ENCODE measurements at regions not wholly inside any gene's neighbourhood (a gene's known extent, or its start where the extent isn't known, plus 50 kb on each side); places are given as distances from the start of the nearest gene placed in this dataset.

DNA sequence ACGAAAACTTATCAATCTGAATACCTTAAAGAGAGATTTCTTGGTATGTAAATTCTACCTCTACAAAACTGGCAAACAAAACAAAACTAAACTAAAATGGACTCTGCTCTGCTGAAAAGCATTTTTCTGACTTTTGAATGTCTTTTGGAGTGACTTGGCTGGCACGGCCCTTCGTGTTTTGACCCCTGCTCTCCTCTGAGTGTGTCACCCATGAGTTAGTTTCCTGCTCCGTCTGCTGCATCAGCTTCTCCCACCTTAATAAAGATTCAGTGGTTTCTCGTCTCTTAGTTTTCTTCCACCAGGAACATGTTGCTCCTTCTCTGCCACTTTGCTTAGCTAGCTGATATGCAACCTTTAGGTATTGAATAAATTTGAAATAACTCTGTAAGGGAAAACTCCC lies 1084.0 kb upstream of the CDH18 start:
- Histone ChIP-seq H3K4me3 (no peak overlapping the region), H3K4me1 (no peaks in the 10 kb centered on the region), H3K27me3 (no peaks in the 10 kb centered on the region), H3K9me3 (peaks cover 0 to 4% (median 0%) of the 10 kb centered on the region in 4 donors), H3K36me3 (no peaks in the 10 kb centered on the region), H3K27ac (no peak overlapping the region)
- intact Hi-C loops (cut with DNase I; ENCODE audit: low total_unique reads), result no loop called here
- WGBS, 5 donors, result 73 to 83% (median 79%) methylated on average over 5 of the region's 5 CpGs
- TF ChIP-seq POLR2AphosphoS5 (IDR thresholded peaks at IDR 0.05) (no peak), EP300 (IDR thresholded peaks at IDR 0.05) (no peak)
- DNase-seq, result no peak

DNA sequence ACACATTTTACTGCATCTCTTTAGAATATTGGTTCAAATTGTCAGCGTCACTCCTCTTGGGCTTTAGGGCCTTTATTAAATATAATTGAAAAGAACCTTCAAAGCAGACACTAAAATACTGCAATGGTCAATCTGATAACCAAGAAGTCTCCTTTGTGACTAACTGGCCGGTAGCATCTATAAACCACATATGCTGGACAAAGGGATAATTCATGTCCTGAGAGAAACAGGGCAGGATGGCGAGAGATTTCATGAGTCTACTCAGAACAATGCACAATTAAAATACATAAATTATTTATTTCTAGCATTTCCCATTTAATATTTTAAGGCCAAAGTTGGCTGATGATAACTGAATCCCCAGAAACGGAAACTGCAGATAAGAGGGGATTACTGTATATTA lies 1083.4 kb upstream of the CDH18 start:
- Histone ChIP-seq H3K27me3 (no peaks in the 10 kb centered on the region), H3K36me3 (no peaks in the 10 kb centered on the region), H3K4me3 (no peak overlapping the region), H3K9me3 (peaks cover 0 to 4% (median 0%) of the 10 kb centered on the region in 4 donors), H3K4me1 (no peaks in the 10 kb centered on the region), H3K27ac (no peak overlapping the region)
- TF ChIP-seq POLR2A (IDR thresholded peaks at IDR 0.05) (no peak), POLR2AphosphoS5 (IDR thresholded peaks at IDR 0.05) (no peak), EP300 (IDR thresholded peaks at IDR 0.05) (no peak)
- TF ChIP-seq, protein P1, sequence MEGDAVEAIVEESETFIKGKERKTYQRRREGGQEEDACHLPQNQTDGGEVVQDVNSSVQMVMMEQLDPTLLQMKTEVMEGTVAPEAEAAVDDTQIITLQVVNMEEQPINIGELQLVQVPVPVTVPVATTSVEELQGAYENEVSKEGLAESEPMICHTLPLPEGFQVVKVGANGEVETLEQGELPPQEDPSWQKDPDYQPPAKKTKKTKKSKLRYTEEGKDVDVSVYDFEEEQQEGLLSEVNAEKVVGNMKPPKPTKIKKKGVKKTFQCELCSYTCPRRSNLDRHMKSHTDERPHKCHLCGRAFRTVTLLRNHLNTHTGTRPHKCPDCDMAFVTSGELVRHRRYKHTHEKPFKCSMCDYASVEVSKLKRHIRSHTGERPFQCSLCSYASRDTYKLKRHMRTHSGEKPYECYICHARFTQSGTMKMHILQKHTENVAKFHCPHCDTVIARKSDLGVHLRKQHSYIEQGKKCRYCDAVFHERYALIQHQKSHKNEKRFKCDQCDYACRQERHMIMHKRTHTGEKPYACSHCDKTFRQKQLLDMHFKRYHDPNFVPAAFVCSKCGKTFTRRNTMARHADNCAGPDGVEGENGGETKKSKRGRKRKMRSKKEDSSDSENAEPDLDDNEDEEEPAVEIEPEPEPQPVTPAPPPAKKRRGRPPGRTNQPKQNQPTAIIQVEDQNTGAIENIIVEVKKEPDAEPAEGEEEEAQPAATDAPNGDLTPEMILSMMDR (IDR thresholded peaks at IDR 0.05), result no peak
- intact Hi-C loops (cut with DNase I; ENCODE audit: low total_unique reads), result no loop called here
- no peak for DNase-seq
- WGBS, 5 donors, result 82 to 88% (median 84%) methylated on average over 4 of the region's 4 CpGs

DNA sequence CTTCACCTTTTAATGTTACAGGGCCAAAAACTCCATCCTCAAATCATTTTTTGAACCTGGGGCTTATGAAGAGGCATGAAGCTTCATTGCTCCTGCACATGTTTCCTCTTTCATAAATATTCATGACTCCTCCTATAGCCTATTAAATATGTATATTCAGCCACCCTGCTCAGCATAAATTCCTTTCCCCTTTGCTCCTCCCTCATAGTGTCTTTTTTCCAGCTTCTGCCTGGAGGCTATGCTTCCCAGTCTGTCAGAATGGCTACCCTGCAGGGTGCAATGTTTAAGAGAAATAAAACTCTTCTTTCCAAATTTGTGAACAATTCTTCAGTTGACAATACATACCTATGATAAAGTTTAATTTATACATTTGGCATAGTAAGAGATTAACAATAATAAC lies 1082.9 kb upstream of the CDH18 start:
- Histone ChIP-seq H3K4me1 (no peaks in the 10 kb centered on the region), H3K27ac (no peak overlapping the region), H3K36me3 (no peaks in the 10 kb centered on the region), H3K9me3 (peaks cover 0 to 4% (median 0%) of the 10 kb centered on the region in 4 donors), H3K27me3 (no peaks in the 10 kb centered on the region), H3K4me3 (no peak overlapping the region)
- intact Hi-C loops (cut with DNase I; ENCODE audit: low total_unique reads), result no loop called here
- no peak for TF ChIP-seq EP300 (IDR thresholded peaks at IDR 0.05)
- no peak for TF ChIP-seq POLR2AphosphoS5 (IDR thresholded peaks at IDR 0.05)
- no peak for DNase-seq

DNA sequence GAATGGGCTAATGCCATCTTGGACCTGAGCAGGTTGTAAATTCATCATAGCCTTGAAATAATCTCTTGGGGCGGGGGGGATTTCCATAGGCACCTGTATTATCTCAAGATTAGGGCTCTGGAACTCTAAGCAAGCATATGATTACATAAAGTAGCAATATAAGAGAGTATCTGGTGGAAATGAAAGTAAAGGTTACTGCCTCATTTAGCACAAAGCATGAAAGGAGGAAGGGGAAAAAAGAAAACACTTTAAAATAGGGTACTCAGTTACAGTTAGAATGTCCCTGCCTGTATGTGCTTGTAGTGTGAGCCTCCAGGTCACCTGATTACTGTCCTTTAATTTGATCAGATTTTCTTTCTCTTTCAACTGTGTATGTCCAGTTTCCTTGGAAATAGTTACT lies 1079.7 kb upstream of the CDH18 start:
- Histone ChIP-seq H3K4me3 (no peak overlapping the region), H3K27me3 (no peaks in the 10 kb centered on the region), H3K4me1 (no peaks in the 10 kb centered on the region), H3K27ac (no peak overlapping the region), H3K36me3 (no peaks in the 10 kb centered on the region), H3K9me3 (peaks cover 0 to 19% (median 12%) of the 10 kb centered on the region in 4 donors)
- TF ChIP-seq, protein P1 (IDR thresholded peaks at IDR 0.05), result no peak
- intact Hi-C loops (cut with DNase I; ENCODE audit: low total_unique reads), result no loop called here
- 12 to 35% (median 26%) methylated on average over 1 of the region's 1 CpG for WGBS, 5 donors
- no peak for DNase-seq

DNA sequence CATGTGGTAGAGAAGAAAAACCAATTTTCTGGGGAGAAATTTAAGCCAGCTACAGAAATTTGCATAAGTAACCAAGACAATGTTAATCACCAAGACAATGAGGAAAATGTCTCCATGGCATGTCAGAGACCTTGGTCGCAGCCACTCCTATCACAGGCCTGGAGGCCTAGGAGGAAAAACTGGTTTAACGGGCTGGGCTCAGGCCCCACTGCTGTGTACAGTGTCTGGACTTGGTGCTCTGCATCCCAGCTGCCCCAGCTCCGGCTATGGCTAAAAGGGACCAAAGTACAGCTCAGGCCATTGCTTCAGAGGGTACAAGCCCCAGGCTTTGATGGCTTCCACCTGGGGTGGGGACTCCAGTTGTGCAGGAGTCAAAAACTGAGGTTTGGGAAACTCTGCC lies 1075.1 kb upstream of the CDH18 start:
- no peak for TF ChIP-seq EP300 (IDR thresholded peaks at IDR 0.05)
- TF ChIP-seq POLR2AphosphoS5 (IDR thresholded peaks at IDR 0.05), result no peak
- TF ChIP-seq POLR2A (IDR thresholded peaks at IDR 0.05), result no peak
- Histone ChIP-seq H3K4me1 (no peaks in the 10 kb centered on the region), H3K9me3 (peaks cover 0 to 29% (median 12%) of the 10 kb centered on the region in 4 donors), H3K36me3 (no peaks in the 10 kb centered on the region), H3K27me3 (no peaks in the 10 kb centered on the region), H3K4me3 (no peak overlapping the region), H3K27ac (no peak overlapping the region)
- 73 to 87% (median 80%) methylated on average over 3 of the region's 3 CpGs for WGBS, 5 donors
- intact Hi-C loops (cut with DNase I; ENCODE audit: low total_unique reads), result no loop called here
- no peak for DNase-seq

DNA sequence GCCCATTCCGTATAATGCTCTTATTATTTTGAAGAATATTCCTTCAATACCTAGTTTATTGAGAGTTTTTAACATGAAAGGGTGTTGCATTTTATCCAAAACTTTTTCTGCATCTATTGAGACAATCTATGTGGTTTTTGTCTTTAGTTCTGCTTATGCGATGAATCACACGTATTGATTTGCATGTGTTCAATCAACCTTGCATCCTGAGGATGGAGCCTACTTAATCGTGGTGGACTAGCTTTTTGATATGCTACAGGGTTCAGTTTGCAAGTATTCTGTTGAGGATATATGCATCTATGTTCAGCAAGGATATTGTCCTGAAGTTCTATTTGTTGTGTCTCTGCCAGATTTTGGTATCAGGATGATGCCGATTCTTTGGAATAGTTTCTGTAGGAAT lies 1070.3 kb upstream of the CDH18 start:
- Histone ChIP-seq H3K27ac (no peak overlapping the region), H3K4me3 (no peak overlapping the region), H3K36me3 (no peaks in the 10 kb centered on the region), H3K4me1 (no peaks in the 10 kb centered on the region), H3K27me3 (no peaks in the 10 kb centered on the region), H3K9me3 (peaks cover 0 to 14% (median 5%) of the 10 kb centered on the region in 4 donors)
- TF ChIP-seq EP300 (IDR thresholded peaks at IDR 0.05) (no peak), POLR2AphosphoS5 (IDR thresholded peaks at IDR 0.05) (no peak), POLR2A (IDR thresholded peaks at IDR 0.05) (no peak)
- TF ChIP-seq, protein P1 (IDR thresholded peaks at IDR 0.05), result no peak
- 85 to 91% (median 90%) methylated on average over 5 of the region's 5 CpGs for WGBS, 5 donors
- DNase-seq, result no peak
- intact Hi-C loops (cut with DNase I; ENCODE audit: low total_unique reads), result no loop called here

Data from stomach (tissue), 8 donors.